Left ventricle myocardium superior (tissue), 1 donor: ENCODE measurements at regions not wholly inside any gene's neighbourhood (a gene's known extent, or its start where the extent isn't known, plus 50 kb on each side); places are given as distances from the start of the nearest gene placed in this dataset.

Experiments used
- ATAC-seq: fragments of 200-7000 bp; cut with Tn5 transposase; one replicate; pipeline ENCODE4 v1.9.1; 2020; ENCODE audit warnings: mild to moderate bottlenecking, moderate library complexity
- DNase-seq: peaks from one replicate; pipeline ENCODE4 v3.0.0-alpha.2; 2020
- intact Hi-C: fragments of 100-400 bp; cut with micrococcal nuclease; formaldehyde crosslinking; loops from one replicate; pipeline ENCODE4 v1.11.0; 2022
- donor health status: DM: no; HTN: yes; CAD: no; lungs with severe emphysema.

DNA sequence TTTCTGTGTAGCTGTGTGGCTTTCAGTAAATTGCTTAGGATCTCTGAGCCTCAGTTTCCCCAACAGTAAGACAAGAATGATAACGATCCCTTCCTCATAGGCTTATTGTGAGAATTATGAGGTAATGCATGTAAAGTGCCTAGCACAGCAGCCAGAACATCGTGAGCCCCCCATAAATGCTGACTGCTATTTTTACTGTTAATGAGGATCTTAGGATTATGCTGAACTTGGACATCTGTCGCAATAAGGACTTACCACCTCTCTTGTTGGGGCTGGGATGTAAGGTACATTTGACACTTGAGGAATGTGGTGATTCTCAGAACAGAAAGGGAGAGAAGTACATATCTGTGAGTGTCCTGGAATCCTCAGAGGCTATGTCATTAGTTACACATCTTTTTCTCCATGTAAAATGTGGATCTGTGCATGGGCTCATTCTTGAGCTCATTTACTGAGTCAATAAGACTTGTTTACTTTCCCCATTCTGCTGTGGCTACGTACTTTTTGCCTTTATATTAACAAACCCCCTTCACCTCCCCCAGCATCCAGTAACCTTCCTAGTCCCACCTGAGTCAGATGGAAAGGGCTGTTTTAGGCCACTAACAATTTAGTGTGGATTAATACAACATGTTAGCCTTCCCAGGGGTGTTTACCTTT lies 64.4 kb upstream of the PLEKHG1 start:
- ATAC-seq: no peak
- intact Hi-C loops: no loop called here
- DNase-seq: no peak

DNA sequence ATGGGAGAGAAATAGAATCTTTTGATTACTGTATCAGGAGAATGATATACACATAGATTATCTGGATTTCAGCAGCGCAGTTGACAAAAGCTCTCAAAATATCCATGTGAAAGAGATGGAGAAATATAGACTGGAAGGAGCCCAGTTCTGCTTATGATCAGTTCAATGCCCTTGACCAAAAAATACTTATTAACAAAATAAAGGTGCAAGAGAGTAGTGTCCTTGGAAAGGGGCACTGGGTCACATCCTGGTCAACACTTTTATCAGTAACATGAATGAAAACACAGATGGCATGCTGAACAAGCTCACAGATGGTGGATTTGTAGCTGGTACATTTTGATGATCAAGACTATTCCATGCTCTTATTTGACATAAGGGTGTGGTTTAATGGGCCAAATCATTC lies 63.9 kb upstream of the PLEKHG1 start:
- ATAC-seq: no peak
- intact Hi-C loops: no loop called here
- DNase-seq: no peak

- ATAC-seq (peak; percentile 37), DNase-seq (no peak)
- intact Hi-C loops: no loop called here
These were observed 62.9 kb upstream of the PLEKHG1 start for GRCh38 chr6:150536835-150537234.

DNA sequence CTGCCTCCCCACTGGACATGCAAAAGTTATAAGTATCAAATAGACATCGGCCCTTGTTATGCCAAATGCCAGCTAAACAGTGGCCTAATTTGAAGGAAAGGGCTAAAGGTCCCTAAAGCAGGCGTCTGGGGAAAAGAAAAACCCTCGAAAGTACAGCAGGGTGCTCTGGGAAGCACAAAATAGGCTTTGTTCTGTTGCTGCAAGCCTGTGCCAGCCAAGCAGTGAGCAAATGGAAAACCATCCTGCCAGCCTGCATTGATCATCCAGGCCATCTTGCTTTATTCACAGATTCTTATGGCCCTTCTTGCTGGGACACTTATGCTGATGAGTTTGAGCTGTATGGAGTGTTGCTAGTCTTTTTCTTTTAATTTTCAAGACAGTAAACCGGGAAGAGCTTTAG lies 62.2 kb upstream of the PLEKHG1 start:
- ATAC-seq: no peak
- intact Hi-C loops: no loop called here

DNA sequence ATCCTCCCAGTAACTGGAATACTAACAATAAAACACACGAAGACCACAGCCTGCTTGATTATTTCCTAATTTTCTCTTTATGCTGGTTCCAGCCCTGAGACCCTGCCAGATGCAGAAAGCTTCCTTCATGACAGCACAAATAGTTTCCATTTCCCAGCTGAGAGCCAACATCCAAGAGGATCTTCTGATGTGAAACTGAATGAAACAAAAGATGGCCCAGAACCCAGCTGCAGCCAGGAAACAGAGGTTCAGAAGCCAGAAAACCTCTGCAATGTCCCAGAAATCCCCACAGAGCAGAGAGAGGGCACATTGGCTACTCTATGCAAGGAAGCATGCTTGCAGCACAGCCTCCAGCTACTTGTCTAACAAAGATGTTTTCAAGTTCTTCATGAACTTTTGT lies 61.8 kb upstream of the PLEKHG1 start:
- peak; percentile 87 for ATAC-seq
- intact Hi-C loops: no loop called here
- DNase-seq: peak; percentile 31

More for the DNA sequence above, 62.2 kb upstream of the PLEKHG1 start:
- no peak for DNase-seq

DNA sequence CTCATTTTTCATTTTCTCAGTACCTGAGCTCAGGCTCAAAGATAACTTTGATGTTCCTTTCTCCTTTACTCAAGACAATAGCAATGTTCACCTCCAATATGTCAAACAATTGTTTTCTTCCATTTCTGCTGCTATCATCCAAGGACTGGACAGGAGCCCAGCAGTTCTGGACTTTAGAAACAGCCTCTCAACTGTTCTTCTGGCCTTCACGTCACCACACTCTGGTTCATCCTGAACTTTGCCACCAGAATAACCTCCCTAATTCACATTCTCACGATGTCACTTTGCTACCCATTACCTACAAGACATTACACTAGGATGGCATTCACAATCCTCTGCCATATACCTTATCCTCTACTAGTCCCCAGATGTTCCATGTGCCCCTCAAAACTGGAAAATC lies 60.6 kb upstream of the PLEKHG1 start:
- DNase-seq: no peak
- intact Hi-C loops: no loop called here
- no peak for ATAC-seq

- no peak for DNase-seq
- no peak for ATAC-seq
- intact Hi-C loops: no loop called here
These were observed 60.1 kb upstream of the PLEKHG1 start for GRCh38 chr6:150539568-150539967.

DNA sequence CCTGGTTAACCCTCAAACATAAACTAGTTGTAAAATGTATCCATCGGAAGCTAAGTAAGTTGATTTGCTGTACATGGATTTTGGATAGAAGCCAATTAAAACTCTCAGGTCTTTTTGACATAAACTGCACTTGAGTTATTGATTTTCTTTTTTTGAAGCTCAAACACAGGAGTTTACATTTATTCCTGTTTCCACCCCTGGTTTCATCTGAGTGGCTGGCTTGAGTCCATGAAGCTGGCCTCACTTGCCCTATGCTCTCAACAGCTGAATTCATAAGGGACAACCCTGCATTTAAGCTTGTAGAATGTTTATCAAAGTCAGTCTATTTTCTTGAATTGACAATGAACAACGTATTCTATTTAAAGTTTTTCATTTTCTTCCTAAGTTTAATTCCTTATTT lies 58.1 kb upstream of the PLEKHG1 start:
- DNase-seq: no peak
- ATAC-seq: no peak
- intact Hi-C loops: no loop called here

DNA sequence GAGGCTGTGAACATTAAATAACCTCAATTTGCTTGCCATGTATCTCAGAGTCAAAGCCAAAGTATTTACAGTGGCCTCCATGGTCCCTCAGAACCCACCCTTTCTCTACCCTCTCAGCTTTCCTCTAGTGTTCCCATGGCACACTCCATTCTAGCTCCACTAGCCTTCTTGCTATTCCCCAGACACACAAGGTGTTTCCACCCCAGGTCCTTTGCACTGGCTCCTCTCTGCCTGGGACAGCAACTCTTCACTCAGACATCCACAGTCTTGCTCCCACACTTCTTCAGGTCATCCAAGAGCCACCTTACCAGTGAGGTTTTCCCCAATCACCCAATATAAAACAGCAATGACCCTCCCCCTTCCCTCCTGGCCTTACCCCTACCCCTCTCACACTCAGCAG lies 56.5 kb upstream of the PLEKHG1 start:
- ATAC-seq (no peak), DNase-seq (no peak)
- intact Hi-C loops: no loop called here

GRCh38 chr6:150544793-150545192 lies 54.9 kb upstream of the PLEKHG1 start:
- intact Hi-C loops: no loop called here
- no peak for DNase-seq
- no peak for ATAC-seq

DNA sequence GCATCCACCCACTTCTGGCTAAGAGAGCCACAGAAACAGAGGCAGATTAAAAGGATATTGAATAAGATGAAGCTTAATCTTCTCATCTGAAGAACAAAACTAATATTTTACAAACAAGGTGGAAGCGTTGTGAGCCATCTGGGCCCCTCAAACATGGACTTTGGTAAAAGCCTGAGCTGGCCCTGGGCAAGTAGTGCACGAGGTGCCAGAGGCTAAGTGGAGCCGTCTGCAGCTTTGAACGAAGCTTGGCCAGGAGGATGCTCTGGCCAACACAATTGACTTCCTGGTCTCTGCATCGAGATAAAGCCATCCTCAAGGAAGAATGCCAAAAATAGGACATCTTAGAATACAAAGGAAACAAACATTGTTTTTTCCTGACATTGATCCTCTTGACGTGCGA lies 53.2 kb upstream of the PLEKHG1 start:
- ATAC-seq (peak; percentile 50), DNase-seq (no peak)
- intact Hi-C loops: no loop called here

DNA sequence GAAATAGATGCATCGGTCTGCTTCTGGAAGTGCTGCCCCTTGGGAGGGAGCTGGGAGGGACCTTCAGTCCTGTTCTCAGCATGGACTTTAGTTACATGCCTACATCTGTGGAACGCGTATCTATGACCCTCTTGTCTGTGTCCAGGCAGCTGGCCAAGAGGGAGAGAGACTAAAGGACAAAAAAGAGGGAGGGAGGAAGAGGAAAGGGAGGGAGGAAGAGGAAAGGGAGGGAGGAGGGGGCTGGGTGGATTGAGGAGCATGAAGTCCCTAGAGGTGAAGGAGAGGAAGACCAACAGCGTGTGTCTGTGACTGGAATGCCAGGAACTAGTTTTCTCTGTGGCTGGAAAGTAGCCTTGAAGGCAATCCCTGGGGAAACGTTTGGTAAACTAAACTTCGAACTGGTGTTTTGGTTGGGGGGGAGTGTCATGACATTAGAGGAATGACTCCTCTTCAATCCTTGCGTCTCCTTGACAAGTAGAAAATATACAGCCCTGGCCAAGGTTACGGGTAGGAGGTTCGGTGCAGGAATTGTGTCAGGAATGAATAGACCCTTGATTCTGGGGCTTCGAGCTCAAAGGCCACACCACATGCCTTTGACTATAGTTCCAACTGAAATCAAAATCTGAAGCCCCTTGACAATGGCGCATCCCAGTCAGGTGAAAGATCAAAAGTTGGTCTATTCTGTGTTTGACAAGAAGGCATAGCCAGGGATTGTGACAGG lies 52.0 kb upstream of the PLEKHG1 start:
- DNase-seq (peak; percentile 73), ATAC-seq (peak; percentile 95)
- intact Hi-C loops: no loop called here

- no peak for DNase-seq
- ATAC-seq: no peak
- intact Hi-C loops: no loop called here
These were observed 51.4 kb upstream of the PLEKHG1 start for GRCh38 chr6:150548330-150548729.

- no peak for DNase-seq
- intact Hi-C loops: no loop called here
- ATAC-seq: no peak
These were observed 50.7 kb upstream of the PLEKHG1 start for GRCh38 chr6:150549007-150549406.

- DNase-seq (no peak), ATAC-seq (no peak)
- intact Hi-C loops: no loop called here
These were observed 50.0 kb upstream of the PLEKHG1 start for GRCh38 chr6:150549674-150550101.
